HG02852 (cell line): ENCODE measurements at regions not wholly inside any gene's neighbourhood (a gene's known extent, or its start where the extent isn't known, plus 50 kb on each side); places are given as distances from the start of the nearest gene placed in this dataset.
"Not testable (repeated sequence)": the region's sequence is repeated elsewhere in the genome, so short reads cannot be mapped to it uniquely, and the experiment has no call there.

Experiments
- ATAC-seq: cut with Tn5 transposase; IDR thresholded peaks from one replicate; pipeline ENCODE4 v1.9.1; 2021; ENCODE audit warnings: mild to moderate bottlenecking, moderate library complexity; ENCODE audit not compliant: unreplicated experiment

DNA sequence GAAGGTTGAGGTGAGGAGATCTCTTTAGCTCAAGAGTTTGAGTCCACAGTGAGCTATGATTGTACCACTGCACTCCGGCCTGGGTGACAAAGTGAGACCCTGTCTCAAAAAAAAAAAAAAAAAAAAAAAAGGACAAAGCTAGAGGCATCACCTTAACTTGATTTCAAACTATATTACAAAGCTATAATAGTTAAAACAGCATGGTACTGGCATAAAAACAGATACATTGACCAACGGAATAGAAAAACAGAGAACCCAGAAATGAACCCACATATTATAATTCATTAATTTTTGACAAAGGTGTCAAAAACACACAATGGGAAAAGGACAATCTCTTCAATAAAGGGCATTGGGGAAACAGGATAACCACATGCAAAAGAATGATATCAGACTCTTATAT lies 50.8 kb upstream of the MBOAT1 start:
- ATAC-seq: no peak

DNA sequence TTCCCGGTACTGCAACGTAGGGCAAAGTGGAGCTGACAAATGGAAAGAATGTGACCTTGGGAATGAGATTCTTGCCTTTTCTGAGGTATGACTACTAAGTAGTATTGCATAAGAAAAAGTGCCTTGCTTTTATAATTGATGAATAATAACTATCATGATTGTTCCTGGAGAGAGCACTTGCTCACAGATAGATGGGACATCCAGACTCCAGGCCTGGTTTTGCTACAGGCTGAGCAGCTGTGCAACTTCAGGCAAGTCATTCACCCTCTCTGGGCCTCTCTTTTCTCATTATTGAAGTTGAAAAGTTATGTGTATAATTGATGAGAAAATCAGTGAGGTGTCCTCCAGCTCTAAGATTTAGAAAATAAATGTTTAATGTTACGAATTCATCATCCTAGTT lies 53.6 kb upstream of the MBOAT1 start:
- no peak for ATAC-seq

DNA sequence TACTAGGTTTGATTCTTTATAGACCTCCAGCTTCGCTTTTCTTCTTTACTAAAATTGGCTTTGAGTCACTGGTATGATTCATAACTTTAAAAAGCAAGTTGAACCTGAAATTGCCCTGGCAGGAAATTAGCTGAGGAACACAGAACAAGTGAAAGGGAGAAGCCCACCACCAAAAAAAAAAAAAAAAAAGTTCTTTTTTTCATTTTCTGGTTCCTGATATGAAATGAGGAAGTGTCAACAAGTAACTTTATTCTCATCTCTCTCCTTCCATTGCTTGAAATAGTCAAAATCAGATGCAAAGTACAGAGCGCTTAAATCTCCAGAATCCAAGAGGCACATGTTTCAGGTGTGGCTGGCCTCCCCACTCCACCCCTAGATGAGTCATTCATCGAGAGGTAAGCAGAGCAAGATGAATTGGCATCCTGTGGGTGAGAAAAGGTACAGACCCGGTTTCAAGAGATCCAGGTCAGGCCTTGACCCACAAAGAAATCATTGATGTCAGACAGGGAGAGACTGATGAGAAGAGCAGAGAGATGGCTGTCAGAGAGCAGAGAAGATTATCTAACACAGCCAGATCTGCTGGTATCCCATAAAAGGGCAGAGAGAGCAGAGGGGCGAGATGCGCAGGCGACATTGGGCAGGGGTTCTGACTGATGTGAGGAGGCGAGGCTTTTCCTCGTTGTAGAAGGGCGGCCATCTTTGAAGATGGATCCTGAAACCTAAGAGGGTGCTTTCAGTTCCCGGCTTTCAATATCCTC lies 54.8 kb upstream of the MBOAT1 start:
- ATAC-seq: peak; percentile 65

DNA sequence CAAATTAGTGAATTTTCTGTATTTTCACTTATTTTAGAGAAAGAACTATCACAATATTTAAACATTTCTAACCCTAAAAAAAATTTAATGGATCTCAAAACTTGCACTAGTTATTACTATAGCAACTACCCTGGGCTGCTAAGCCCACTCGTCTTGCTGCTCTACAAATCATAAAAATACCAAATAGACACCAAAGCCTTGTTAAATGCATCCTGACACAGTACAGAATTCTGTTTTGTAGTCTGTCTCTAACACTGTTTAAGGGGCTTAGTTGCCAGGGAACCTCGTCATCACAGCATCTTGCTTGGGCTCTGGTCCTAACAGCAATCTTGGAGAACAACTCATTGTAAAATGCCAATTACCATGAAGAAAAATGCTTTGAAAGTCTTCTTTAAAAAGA lies 56.9 kb upstream of the MBOAT1 start:
- no peak for ATAC-seq

DNA sequence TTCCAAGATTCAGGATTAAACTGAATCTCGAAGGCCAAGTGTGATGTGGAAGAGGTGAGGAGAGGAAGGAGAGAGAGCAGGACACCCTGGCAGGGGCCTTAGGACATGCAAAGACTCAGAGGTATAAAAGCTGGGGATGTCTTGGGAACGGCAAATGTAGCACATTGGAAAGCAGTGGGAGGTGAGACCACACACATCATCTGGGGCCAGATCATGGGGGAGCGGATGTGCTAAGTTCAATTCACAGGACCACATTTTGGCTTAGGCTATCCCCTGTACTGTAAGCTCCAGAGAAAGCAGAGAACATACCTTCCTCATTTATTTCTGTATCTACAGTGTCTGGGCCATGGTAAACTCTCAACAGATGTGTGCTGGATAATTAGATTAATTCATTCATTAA lies 59.5 kb upstream of the MBOAT1 start:
- no peak for ATAC-seq

DNA sequence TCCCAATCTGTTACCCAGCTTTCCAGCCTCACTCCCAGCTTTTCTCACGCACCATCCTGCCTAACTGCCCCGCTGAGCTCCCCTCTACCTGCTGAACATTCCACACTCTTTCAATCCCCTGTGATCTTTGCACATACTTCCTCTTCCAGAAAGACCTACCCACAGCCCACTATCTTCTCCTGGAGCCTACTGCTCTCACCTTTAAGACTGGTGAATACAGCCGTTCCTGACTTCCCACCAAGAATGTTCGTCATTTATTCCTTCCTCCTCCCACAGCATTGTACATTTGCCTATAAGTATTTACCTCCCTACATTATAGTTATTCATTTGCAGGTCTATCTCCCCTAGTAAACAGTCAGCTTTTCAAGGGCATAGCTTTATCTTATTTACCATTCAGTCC lies 61.9 kb upstream of the MBOAT1 start:
- ATAC-seq: no peak

DNA sequence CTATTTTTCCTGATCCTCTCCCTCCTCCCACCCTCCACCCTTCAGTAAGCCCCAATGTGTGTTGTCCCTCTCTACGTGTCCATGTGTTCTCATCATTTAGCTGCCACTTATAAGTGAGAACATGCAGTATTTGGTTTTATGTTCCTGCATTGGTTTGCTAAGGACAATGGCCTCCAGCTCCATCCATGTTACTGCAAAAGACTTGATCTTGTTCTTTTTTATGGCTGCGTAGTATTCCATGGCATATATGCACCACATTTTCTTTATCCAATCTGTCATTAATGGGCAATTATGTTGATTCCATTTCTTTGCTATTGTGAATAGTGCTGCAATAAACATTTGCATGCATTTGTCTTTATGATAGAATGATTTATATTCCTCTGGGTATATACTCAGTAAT lies 63.6 kb upstream of the MBOAT1 start:
- ATAC-seq: not testable (repeated sequence)

DNA sequence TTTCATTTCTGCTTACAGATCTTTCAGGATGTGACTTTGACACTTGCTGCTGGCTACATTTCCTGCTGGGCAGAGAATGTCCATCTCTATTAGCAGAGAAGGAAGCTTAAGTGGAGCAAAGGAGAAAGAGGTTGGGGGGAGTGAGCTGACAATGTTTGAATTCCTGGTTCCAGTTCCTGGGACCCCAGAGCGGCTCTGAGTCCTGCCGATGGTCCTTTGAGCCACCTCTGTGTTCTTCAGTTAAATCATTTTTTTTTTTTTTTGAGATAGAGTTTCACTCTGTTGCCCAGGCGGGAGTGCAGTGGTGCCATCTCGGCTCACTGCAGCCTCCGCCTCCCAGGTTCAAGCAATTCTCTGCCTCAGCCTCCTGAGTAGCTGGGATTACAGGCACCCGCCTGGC lies 65.5 kb upstream of the MBOAT1 start:
- ATAC-seq: not testable (repeated sequence)

DNA sequence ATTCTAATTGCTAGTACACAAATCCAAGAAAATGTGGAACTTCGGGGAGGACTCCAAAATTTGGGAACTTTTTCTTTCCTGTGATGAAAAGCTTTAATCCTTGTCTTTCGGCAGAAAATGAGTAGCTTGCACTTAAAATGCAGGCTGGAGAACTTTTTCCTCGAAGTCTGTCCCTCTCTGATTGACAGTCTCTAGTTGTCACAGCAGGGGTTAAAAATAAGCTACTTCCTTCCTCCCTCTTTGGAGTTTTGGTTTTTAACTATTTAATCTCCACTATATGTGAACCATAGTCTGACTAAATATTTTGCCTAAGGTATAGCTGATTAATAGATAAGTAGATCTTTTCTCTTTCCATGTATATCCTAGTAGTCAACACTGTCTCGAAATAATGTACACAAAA lies 66.8 kb upstream of the MBOAT1 start:
- ATAC-seq: no peak

DNA sequence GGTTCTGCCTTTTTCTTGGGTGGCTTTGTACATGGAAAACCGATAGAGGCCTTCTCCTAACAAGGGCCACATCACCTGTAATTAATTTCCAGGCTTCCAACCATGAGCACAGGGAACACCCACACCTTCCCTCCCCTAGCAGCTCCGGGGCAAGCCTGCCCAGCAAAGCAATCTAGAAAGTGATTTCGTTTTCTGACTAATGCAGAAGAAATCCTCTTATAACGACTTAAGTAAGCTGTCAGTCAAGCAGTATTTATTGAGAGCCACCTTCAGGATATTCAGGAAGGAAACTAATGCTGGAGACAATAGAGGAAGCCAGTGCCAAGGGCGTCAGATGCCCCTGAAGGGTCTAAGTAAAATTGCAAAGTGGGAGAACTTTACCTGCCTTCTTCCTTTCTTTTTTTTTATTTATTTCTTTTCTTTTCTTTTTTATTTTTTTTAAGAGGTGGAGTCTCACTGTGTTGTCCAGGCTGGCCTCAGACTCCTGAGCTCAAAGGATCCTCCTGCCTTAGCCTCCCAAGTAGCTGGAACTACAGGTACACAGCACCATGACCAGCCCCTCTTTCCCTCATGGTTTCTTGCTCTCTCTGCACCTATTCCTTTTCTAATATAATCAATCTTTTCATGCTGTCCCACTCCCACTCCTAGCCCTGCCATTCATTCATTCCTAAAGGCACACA lies 67.5 kb upstream of the MBOAT1 start:
- ATAC-seq: no peak

DNA sequence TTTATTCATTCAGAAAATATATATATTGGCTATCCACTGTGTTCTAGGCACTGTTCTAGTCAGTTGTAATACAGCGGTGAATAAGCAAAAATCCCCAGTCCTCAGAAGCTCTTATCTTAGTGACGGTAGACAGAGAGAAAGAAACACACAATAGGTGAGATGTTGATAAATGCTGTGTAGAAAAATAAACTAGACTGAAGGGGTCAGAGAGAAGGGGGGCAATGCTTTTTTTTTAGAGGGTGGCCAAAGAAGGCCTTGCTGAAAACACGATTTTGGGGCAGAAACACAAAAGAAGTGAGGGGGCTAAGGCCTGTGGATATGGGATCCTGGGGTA lies 68.0 kb upstream of the MBOAT1 start:
- ATAC-seq: no peak

DNA sequence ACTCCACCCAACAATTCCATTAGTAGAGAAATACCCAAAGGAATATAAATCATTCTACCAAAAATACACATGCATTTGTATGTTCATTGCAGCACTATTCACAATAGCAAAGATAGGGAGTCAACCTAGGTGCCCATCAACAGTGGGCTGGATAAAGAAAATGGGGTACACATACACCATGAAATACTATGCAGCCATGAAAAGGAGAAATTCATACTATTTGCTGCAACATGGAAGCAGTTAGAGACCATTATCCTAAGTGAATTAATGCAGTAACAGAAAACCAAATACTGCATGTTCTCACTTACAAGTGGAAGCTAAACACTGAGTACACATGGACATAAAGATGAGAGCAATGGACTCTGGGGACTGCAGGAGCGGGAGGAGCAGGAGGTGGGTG lies 72.4 kb upstream of the MBOAT1 start:
- ATAC-seq: no peak

DNA sequence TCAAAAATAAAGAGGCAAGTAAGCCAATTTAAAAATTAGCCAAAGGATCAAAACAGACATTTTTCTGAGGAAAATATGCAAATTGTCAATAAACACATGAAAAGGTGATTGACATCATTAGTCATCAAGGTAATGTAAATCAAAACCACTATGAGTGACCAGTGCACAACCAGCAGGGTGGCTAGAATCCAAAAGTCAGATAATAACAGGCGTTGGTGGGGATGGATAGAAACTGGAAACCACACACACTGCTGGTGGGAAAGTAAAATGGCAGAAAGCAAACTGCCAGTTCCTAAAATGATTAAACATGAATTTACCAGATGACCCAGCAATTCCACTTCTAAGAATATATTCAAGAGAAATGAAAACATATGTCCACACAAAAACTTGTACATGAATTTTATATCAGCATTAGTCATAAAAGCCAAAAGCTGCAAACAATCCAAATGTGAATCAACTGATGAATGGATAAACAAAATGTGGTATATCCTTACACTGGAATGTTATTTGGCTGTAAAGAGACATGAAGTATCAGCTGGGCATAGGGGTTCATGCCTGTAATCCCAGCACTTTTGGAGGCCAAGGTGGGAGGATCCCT lies 74.8 kb upstream of the MBOAT1 start:
- no peak for ATAC-seq

DNA sequence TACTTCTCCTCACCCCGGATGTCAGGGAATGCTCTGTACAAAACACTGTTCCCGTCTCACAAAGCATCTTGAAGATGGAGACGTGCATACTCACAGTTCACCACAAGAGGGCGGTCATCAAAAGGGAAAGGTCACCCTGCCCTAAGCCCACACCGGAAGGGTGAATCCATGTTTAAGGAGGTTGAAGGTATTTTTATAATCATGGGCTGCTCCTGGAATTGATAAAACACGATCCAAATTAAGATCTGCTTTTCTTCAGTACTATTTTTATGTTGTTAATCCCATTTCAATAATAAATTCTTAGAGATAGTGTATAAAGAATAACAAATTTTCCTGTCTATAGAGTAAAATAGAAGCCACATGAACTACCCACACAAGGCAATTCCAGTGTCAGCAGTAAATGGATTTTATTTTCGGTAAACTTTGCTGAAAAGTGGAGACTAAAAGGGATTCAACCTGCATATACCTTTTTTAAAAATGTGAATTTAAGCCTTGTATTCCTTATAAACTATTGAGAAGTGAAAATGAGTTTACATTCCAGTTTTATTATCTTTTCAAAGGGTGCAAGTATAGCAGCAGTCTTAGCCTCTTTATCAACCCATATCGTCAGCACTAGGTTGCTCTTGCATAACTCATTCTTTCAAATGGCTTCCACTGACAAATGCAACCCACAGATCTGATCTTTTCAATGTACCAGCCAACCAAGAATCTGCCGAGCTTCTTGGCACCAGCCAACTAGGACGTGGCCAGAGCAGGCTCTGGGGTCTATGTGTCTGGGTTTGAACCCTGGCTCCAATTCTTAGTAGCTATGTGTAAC lies 79.7 kb upstream of the MBOAT1 start:
- ATAC-seq: peak; percentile 87

DNA sequence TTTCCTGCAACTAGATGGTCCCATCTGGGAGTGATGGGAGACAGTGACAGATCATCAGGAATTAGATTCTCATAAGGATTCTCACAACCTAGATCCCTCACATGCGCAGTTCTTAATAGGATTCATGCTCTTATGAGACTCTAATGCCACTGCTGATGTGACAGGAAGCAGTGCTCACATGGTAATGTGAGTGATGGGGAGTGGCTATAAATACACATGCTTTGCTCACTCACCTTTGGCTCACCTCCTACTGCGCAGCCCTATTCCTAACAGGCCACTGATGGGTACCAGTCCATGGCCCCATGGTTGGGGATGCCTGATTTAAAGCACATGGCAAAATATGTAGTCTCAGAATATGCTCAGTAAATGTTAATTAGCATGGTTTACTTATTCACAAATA lies 80.6 kb upstream of the MBOAT1 start:
- ATAC-seq: no peak

DNA sequence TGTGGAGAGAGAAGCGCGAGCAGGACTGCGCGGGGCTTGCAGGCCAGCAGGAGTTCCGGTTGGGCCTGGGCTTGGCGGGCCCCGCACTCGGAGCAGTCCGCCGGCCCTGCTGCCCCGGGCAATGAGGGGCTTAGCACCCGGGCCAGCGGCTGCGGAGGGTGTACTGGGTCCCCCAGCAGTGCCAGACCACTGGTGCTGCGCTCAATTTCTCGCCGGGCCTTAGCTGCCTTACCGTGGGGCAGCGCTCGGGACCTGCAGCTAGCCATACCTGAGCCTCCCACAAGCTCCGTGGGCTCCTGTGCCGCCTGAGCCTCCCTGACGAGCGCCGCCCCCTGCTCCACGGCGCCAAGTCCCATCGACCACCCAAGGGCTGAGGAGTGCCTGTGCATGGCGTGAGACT lies 89.0 kb upstream of the MBOAT1 start:
- ATAC-seq: no peak

DNA sequence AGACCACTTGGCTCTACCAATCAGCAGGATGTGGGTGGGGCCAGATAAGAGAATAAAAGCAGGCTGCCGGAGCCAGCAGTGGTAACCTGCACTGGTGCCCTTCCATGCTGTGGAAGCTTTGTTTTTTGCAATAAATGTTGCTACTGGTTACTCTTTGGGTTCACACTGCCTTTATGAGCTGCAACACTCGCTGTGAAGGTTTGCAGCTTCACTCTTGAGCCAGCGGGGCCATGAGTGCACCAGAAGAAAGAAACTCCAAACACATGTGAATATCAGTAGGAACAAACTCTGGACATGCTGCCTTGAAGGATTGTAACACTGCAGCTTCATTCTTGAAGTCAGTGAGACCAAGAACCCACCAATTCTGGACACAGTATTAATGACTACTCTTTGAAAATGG lies 89.9 kb upstream of the MBOAT1 start:
- no peak for ATAC-seq

DNA sequence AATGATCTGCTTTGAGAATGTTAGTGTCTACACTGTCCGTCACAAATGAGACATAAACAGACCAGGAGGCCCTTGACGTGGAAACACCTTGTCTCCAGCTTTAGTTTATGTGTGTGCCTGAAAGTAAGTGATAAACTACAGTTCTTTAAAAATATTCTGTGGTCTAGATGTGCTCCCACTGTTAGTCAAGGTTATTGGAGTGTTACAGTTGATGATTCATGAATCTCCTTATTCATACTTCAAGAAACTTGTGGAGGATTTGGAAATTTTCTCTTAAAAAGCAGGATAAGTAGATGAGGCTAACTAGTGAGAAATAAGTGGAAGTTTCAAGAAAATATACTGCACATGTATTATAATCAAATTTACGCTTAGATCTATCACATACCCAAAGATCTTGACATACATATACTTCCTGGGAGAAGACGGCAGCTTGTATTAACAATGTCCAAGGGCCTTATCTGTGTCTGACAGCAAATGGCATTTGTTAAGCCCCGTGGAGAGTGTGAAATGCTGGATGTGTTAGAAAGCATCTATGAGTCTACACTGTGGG lies 90.5 kb upstream of the MBOAT1 start:
- ATAC-seq: no peak

DNA sequence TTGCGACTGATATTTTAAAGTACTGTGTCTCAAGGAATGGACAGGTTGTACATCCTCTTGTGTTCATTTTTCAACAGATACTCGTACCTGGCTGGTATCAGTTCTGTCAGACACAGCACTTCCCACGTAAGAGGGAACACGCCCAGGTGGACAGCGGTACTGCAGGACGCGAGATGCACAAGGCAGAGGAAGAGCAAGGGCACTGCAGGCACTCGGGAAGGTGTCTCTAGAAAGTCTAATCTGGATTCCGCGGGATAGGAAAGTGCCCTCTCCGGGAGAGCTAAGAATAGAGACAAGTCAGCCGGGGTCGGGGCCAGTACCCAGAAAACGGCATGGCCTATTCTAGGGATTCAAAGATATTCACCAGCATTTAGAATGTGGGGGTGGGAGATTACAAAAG lies 94.2 kb upstream of the MBOAT1 start:
- ATAC-seq: no peak

DNA sequence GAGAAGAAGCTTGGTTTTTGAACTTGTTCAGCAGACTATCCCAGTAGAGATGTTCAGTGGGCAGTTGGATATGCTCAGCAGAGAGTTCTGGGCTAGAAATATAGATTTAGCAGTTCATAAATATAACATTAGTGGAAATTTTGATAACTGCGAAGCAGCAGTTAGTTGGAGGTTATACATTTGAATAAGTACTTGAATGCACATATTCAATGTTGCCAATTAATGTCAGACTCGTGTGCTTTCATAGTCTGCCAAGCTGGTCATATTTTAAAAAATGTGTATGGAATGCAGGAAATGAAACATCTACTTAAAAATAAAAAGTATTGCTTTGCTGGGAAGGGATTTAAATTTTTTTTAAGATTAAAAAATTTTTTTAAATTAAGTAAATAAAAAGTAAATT lies 92.5 kb upstream of the E2F3 start:
- ATAC-seq: no peak

DNA sequence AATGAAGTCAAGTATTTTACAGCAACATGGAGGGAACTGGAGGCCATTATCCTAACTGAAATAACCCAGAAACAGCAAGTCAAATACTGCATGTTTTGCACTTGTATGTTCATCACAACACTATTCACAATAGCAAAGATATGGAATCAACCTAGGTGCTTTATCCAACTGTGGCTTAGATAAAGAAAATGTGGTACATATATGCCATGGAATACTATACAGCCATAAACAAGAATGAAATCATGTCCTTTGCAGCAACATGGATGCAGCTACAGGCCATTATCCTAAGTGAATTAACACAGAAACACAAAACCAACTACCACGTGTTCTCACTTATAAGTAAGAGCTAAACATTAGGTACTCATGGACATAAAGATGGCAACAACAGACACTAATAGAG lies 91.5 kb upstream of the E2F3 start:
- ATAC-seq: no peak
